ENCODE measurements at regions not wholly inside any gene's neighbourhood (a gene's known extent, or its start where the extent isn't known, plus 50 kb on each side); places are given as distances from the start of the nearest gene placed in this dataset.

- TF ChIP-seq RFX5 (IDR thresholded peaks at IDR 0.05; ENCODE audit: low read length) (no peak), NRF1 (IDR thresholded peaks at IDR 0.05; ENCODE audit: low read depth, low read length) (no peak), MEF2A (IDR thresholded peaks at IDR 0.05; ENCODE audit: borderline replicate concordance, low read depth) (no peak), CTCF (IDR thresholded peaks at IDR 0.05) (no peak)
Measured at GRCh38 chr3:117011687-117012250, 302.2 kb downstream of the TUSC7 start.
